Neural crest cell (in vitro differentiated cells): ENCODE measurements at regions not wholly inside any gene's neighbourhood (a gene's known extent, or its start where the extent isn't known, plus 50 kb on each side); places are given as distances from the start of the nearest gene placed in this dataset.

Experiments used
- DNase-seq: peaks from one replicate; pipeline ENCODE4 v3.0.0; 2021; ENCODE audit warnings: low read depth, mixed read lengths, low spot score
- H3K27ac Mint-ChIP-seq: one replicate; pipeline ENCODE4 v1.8.0; 2021; ENCODE audit warnings: mild to moderate bottlenecking, mixed read lengths; ENCODE audit not compliant: unreplicated experiment
- H3K27me3 Mint-ChIP-seq: 2 replicates; pipeline ENCODE4 v1.8.0; 2021; ENCODE audit warnings: low read depth, mild to moderate bottlenecking, mixed read lengths
- H3K36me3 Mint-ChIP-seq: 2 replicates; pipeline ENCODE4 v1.8.0; 2021; ENCODE audit warnings: low read depth, mild to moderate bottlenecking, mixed read lengths
- H3K4me1 Mint-ChIP-seq: 2 replicates; pipeline ENCODE4 v1.8.0; 2021; ENCODE audit warnings: mixed read lengths
- H3K4me3 Mint-ChIP-seq: one replicate; pipeline ENCODE4 v1.8.0; 2021; ENCODE audit warnings: mild to moderate bottlenecking, mixed read lengths
- H3K9me3 Mint-ChIP-seq: 2 replicates; pipeline ENCODE4 v1.8.0; 2021; ENCODE audit warnings: mixed read lengths
- TF ChIP-seq, protein P1 (sequence below): fragments of 200-600 bp; sonication (generic); conservative IDR thresholded peaks from 2 replicates; pipeline ENCODE4 v1.5.0; 2021; ENCODE audit warnings: antibody characterized with exemption, mild to moderate bottlenecking

DNA sequence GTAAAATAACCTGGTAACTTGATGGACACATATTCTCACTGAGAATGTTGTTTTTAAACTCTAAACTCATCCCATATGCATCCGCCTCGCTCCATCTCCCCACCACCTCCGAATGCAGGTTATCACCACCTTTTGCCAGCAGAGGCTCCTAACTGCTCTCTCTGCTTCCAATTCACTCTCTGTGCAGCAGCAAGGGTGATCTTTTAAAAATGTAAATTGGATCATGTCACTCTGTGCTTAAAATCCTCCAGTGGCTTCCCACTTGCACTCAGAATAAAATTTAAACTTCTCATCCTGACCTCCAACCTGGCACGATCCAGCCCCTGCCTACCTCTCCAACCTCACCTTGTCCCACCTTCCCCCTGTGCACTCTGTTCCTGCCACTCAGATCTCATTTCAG lies 317.2 kb downstream of the ZSWIM6 start:
- no peaks in the 10 kb centered on the region for H3K36me3 Mint-ChIP-seq
- no peak overlapping the region for H3K4me3 Mint-ChIP-seq
- DNase-seq: no peak
- H3K27ac Mint-ChIP-seq: no peak overlapping the region
- no peaks in the 10 kb centered on the region for H3K9me3 Mint-ChIP-seq
- peaks cover 12% of the 10 kb centered on the region for H3K4me1 Mint-ChIP-seq
- TF ChIP-seq, protein P1, sequence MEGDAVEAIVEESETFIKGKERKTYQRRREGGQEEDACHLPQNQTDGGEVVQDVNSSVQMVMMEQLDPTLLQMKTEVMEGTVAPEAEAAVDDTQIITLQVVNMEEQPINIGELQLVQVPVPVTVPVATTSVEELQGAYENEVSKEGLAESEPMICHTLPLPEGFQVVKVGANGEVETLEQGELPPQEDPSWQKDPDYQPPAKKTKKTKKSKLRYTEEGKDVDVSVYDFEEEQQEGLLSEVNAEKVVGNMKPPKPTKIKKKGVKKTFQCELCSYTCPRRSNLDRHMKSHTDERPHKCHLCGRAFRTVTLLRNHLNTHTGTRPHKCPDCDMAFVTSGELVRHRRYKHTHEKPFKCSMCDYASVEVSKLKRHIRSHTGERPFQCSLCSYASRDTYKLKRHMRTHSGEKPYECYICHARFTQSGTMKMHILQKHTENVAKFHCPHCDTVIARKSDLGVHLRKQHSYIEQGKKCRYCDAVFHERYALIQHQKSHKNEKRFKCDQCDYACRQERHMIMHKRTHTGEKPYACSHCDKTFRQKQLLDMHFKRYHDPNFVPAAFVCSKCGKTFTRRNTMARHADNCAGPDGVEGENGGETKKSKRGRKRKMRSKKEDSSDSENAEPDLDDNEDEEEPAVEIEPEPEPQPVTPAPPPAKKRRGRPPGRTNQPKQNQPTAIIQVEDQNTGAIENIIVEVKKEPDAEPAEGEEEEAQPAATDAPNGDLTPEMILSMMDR: no peak
- no peaks in the 10 kb centered on the region for H3K27me3 Mint-ChIP-seq

DNA sequence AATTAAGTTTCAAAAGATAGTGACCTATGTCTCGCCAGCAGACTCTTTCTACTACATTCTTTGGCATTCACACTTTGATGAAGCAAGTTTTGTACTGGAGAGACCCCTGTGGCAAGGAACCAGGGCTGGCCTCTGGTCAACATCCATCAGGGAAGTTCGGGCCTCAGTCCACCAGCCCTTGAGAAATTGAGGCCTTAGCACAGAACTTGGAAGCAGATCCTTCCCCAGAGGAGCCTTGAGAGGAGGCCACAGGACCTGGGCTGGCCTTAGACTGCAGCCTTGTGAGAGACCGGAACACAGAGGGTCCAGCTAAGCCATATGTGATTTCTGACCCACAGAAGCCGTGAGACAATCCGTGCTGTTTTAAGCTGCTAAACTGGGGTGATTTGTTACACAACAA lies 317.9 kb downstream of the ZSWIM6 start:
- TF ChIP-seq, protein P1: no peak

DNA sequence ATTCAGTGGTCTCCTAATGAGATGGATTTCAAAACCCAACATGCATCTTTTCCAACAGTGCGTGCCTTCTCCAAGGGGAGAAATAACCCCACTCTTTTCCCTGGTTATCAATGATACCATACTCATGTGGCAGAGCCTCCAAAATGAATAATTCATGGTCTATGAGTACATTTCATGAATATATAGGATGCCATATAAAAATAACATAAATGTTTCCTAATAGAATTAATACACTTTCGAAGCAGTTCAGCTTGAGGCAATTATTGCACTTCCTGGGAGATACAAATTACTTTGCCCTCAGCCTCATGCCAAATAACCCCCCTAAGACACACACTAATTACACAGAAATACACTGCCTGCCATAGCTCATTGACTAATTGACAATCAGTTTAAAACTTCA lies 318.6 kb downstream of the ZSWIM6 start:
- no peaks in the 10 kb centered on the region for H3K27me3 Mint-ChIP-seq
- H3K27ac Mint-ChIP-seq: no peak overlapping the region
- no peaks in the 10 kb centered on the region for H3K9me3 Mint-ChIP-seq
- H3K4me1 Mint-ChIP-seq: peaks cover 21% of the 10 kb centered on the region
- H3K36me3 Mint-ChIP-seq: no peaks in the 10 kb centered on the region
- H3K4me3 Mint-ChIP-seq: no peak overlapping the region
- TF ChIP-seq, protein P1: no peak
- DNase-seq: no peak

More for the DNA sequence above, 317.9 kb downstream of the ZSWIM6 start:
- Mint-ChIP-seq H3K27ac (no peak overlapping the region), H3K9me3 (no peaks in the 10 kb centered on the region), H3K4me3 (no peak overlapping the region), H3K4me1 (peaks cover 14% of the 10 kb centered on the region), H3K36me3 (no peaks in the 10 kb centered on the region), H3K27me3 (no peaks in the 10 kb centered on the region)
- DNase-seq: no peak

DNA sequence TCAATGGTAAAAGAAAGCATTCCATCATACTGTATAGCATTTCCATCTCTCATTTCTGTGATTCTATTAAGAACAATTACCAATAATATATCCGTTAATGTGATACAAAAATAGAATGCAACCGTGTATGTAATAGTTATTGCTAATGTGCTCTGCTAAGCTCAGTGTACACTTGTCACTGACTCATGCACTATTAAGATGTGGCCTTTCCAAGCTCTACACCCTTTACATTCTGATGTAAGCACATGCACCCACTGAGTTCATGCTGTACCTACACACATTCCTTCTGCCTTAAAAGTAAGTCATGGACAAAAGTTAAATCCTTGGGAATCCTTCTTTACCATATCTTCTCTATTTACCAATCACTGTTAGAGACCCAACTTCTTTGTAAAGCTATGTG lies 319.1 kb downstream of the ZSWIM6 start:
- TF ChIP-seq, protein P1: no peak
- no peaks in the 10 kb centered on the region for H3K9me3 Mint-ChIP-seq

DNA sequence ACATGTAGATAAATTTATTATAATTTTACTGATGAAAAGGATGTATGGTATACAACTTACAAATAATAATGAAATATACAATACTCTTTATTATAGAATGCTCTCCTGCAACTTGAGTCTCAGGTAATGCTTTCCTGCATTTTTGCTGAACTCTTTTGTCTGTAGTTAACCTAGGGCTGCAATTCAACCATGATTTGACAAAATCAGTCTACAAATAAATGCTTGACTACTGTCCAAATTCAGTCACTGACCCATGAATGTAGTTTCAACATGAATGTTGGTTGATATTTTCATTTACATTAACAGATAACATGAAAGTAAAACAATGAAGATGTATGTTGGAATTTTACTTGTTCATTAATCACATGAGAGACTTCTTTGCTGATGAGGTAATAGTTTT lies 320.9 kb downstream of the ZSWIM6 start:
- H3K9me3 Mint-ChIP-seq: no peaks in the 10 kb centered on the region
- DNase-seq: no peak
- no peak overlapping the region for H3K27ac Mint-ChIP-seq
- no peak overlapping the region for H3K4me3 Mint-ChIP-seq
- no peaks in the 10 kb centered on the region for H3K36me3 Mint-ChIP-seq
- no peaks in the 10 kb centered on the region for H3K27me3 Mint-ChIP-seq
- TF ChIP-seq, protein P1: no peak
- H3K4me1 Mint-ChIP-seq: peaks cover 43% of the 10 kb centered on the region

More for the DNA sequence above, 319.1 kb downstream of the ZSWIM6 start:
- Mint-ChIP-seq H3K4me3 (no peak overlapping the region), H3K36me3 (no peaks in the 10 kb centered on the region), H3K4me1 (peaks cover 26% of the 10 kb centered on the region), H3K27ac (no peak overlapping the region), H3K27me3 (no peaks in the 10 kb centered on the region)
- no peak for DNase-seq
